RWPE2 (cell line): ENCODE measurements at regions not wholly inside any gene's neighbourhood (a gene's known extent, or its start where the extent isn't known, plus 50 kb on each side); places are given as distances from the start of the nearest gene placed in this dataset.
A peak's percentile ranks its signal among the peaks of the same experiment; 100 is the strongest.
"Not testable (repeated sequence)": the region's sequence is repeated elsewhere in the genome, so short reads cannot be mapped to it uniquely, and the experiment has no call there.

ENCODE experiments used
- ATAC-seq: fragments of 200-7000 bp; cut with Tn5 transposase; 3 replicates; pipeline ENCODE4 v1.9.1; 2021; ENCODE audit warnings: low read depth
- DNase-seq: peaks from one replicate; pipeline ENCODE4 v3.0.0-alpha.2; 2020; ENCODE audit warnings: low spot score
- H3K27ac ChIP-seq: fragments of 450-650 bp; 2 replicates; pipeline ENCODE4 v1.5.1; 2017; ENCODE audit warnings: mild to moderate bottlenecking; ENCODE audit not compliant: poor library complexity, severe bottlenecking
- H3K27me3 ChIP-seq: fragments of 250-450 bp; sonication (Bioruptor Pico); 2 replicates; pipeline ENCODE4 v1.5.1; 2021; ENCODE audit warnings: mild to moderate bottlenecking, moderate library complexity; ENCODE audit not compliant: insufficient read depth, poor library complexity, severe bottlenecking
- H3K36me3 ChIP-seq: fragments of 250-450 bp; sonication (Bioruptor Pico); 2 replicates; pipeline ENCODE4 v1.5.1; 2020; ENCODE audit warnings: low read depth, mild to moderate bottlenecking, moderate library complexity
- H3K4me1 ChIP-seq: fragments of 250-450 bp; sonication (Bioruptor Pico); 2 replicates; pipeline ENCODE4 v1.5.1; 2021; ENCODE audit warnings: mild to moderate bottlenecking, moderate library complexity; ENCODE audit not compliant: insufficient read depth, poor library complexity, severe bottlenecking
- H3K4me3 ChIP-seq: fragments of 250-450 bp; sonication (Bioruptor Pico); 2 replicates; pipeline ENCODE4 v1.5.1; 2021; ENCODE audit warnings: mild to moderate bottlenecking, moderate library complexity; ENCODE audit not compliant: severe bottlenecking
- H3K9me3 ChIP-seq: fragments of 250-450 bp; sonication (Bioruptor Pico); 2 replicates; pipeline ENCODE4 v1.5.1; 2021; ENCODE audit warnings: mild to moderate bottlenecking, moderate library complexity; ENCODE audit not compliant: severe bottlenecking
- TF ChIP-seq, protein P1 (sequence below): fragments of 450-650 bp; IDR thresholded peaks from one replicate; pipeline ENCODE4 v1.5.1; 2017; ENCODE audit warnings: mild to moderate bottlenecking, moderate library complexity; ENCODE audit not compliant: poor library complexity, severe bottlenecking

GRCh38 chr4:9685692-9686091 lies 95.7 kb upstream of the DRD5 start:
- H3K4me1 ChIP-seq, result no peaks in the 10 kb centered on the region
- no peak overlapping the region for H3K27ac ChIP-seq
- ATAC-seq, result no peak
- DNase-seq, result no peak
- no peaks in the 10 kb centered on the region for H3K27me3 ChIP-seq
- H3K4me3 ChIP-seq, result no peak overlapping the region
- H3K36me3 ChIP-seq, result no peaks in the 10 kb centered on the region
- H3K9me3 ChIP-seq, result no peaks in the 10 kb centered on the region
- TF ChIP-seq, protein P1, sequence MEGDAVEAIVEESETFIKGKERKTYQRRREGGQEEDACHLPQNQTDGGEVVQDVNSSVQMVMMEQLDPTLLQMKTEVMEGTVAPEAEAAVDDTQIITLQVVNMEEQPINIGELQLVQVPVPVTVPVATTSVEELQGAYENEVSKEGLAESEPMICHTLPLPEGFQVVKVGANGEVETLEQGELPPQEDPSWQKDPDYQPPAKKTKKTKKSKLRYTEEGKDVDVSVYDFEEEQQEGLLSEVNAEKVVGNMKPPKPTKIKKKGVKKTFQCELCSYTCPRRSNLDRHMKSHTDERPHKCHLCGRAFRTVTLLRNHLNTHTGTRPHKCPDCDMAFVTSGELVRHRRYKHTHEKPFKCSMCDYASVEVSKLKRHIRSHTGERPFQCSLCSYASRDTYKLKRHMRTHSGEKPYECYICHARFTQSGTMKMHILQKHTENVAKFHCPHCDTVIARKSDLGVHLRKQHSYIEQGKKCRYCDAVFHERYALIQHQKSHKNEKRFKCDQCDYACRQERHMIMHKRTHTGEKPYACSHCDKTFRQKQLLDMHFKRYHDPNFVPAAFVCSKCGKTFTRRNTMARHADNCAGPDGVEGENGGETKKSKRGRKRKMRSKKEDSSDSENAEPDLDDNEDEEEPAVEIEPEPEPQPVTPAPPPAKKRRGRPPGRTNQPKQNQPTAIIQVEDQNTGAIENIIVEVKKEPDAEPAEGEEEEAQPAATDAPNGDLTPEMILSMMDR, result no peak

DNA sequence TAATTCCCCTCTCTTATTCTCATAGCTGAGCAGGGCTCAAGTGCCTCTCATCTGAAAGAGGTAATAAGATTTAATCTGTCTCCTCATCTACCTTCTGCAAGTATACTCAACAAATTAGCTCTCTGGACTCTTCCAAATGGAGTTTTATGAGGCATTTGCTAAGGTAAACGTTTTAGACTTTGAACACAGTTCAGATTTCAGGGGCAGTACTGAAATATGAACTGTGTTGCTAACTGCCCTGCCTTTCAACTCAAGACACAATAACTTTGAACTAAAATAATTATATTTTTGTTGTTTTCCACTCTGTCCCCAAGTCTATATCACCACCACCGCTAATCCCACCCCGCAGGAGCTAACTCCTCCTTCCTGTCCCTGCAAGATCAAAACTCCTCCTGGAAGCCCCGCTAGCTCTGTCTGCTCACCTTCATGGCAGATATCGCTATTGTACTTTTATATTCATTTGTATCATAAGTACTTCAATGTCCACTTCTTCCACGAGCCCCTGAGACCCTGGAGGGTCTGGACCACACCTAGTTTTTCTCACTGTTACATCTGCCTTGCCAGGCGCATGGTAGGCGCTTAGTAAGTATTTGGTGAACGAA lies 90.7 kb upstream of the DRD5 start:
- H3K4me3 ChIP-seq, result peak overlapping the region; percentile 38
- H3K4me1 ChIP-seq, DNase-seq, H3K36me3 ChIP-seq, H3K9me3 ChIP-seq, H3K27ac ChIP-seq, H3K27me3 ChIP-seq, ATAC-seq: not testable (repeated sequence)

GRCh38 chr4:9691238-9692065 lies 90.0 kb upstream of the DRD5 start:
- ATAC-seq, result peak; percentile 100
- TF ChIP-seq, protein P1, result no peak
- H3K36me3 ChIP-seq, result no peaks in the 10 kb centered on the region
- no peaks in the 10 kb centered on the region for H3K4me1 ChIP-seq
- no peaks in the 10 kb centered on the region for H3K27me3 ChIP-seq
- H3K4me3 ChIP-seq, result peak overlapping the region; percentile 38
- H3K9me3 ChIP-seq, result no peaks in the 10 kb centered on the region
- no peak overlapping the region for H3K27ac ChIP-seq
- peak; percentile 94 for DNase-seq

DNA sequence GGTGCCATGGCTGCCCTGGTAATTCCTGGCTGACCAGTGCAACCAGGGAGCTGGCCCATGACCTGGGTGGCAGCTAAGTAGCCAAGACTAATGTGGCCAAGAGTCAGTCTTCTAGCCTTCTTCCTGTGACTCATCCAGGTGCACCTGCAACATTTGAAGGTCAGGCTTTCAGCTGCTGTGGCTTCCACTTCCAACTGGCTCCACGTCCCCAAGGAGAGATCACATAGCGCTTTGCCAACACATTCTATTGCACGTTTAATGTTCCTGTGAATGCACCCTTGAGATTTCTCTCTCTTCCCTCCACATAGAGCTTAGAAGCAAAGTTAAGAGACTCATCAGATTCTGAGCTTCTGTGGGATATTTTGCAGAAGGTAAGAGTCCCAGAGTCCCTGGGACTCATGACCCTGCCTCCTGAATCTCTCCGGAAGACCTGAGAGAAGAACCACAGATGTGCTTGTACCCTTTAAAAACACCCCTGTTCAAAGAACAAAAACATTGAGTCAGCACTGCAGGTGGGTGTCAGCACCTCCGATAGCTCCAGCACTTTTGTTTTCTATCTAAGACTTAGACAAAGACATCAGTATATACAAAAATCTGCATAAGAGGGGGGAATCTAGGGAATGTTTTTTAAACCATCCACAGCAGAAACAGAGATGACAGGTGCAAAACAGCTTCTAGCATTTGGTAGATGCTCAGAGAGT lies 88.5 kb upstream of the DRD5 start:
- not testable (repeated sequence) for DNase-seq, H3K27me3 ChIP-seq, H3K4me3 ChIP-seq, H3K36me3 ChIP-seq, ATAC-seq, H3K9me3 ChIP-seq, H3K27ac ChIP-seq, H3K4me1 ChIP-seq

DNA sequence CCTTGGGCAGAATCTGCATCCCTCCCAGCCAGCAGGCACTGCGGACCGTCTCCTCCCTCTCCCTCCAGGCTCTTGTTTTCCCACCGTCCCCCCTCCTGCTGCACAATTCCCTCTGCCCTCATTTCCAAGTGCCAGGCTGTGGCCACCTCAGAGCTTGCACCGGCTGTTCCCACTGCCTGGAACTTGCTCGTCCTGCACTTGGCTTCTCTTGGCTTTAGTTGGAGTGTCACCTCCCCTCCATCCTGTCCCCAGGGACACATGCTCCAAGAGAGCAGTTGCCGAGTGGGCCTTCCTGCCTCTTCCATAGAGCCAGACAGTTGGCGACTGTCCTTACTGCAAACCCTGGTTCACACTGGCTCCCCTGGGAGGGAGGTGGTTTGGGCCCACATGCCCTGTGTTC lies 87.0 kb upstream of the DRD5 start:
- not testable (repeated sequence) for H3K27ac ChIP-seq, H3K9me3 ChIP-seq, H3K4me3 ChIP-seq, ATAC-seq, H3K27me3 ChIP-seq, H3K4me1 ChIP-seq, H3K36me3 ChIP-seq, DNase-seq

GRCh38 chr4:9695994-9696393 lies 85.4 kb upstream of the DRD5 start:
- ATAC-seq, result not testable (repeated sequence)

DNA sequence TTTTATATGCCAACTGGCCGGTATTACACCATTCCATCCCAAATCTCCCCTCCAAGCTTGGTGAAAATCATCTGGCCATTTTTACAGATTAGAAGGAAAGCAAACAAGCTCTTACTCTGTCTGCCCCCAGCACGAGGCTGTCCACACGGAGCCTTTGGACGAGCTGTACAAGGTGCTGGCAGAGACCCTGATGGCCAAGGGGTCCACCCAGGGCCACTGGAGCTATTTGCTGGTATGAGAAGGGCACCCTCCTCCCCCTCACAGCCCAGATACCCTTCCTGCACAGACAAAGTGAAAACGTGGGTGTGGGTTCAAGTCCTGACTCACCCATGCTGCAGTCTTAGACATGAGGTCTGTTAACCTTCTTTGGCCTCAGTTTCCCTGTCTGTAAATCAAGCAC lies 84.9 kb upstream of the DRD5 start:
- not testable (repeated sequence) for H3K9me3 ChIP-seq, ATAC-seq, H3K27ac ChIP-seq, DNase-seq, H3K27me3 ChIP-seq, H3K36me3 ChIP-seq, H3K4me1 ChIP-seq, H3K4me3 ChIP-seq

More at GRCh38 chr4:9695994-9696393, 85.4 kb upstream of the DRD5 start:
- H3K27me3 ChIP-seq, H3K4me3 ChIP-seq, DNase-seq, H3K27ac ChIP-seq, H3K4me1 ChIP-seq, H3K36me3 ChIP-seq, H3K9me3 ChIP-seq: not testable (repeated sequence)
- TF ChIP-seq, protein P1, result peak; percentile 46

GRCh38 chr4:9702019-9702418 lies 79.4 kb upstream of the DRD5 start:
- not testable (repeated sequence) for H3K4me3 ChIP-seq, ATAC-seq, H3K27ac ChIP-seq, H3K36me3 ChIP-seq, H3K27me3 ChIP-seq, DNase-seq, H3K9me3 ChIP-seq, H3K4me1 ChIP-seq
